ENCODE measurements at regions not wholly inside any gene's neighbourhood (a gene's known extent, or its start where the extent isn't known, plus 50 kb on each side); places are given as distances from the start of the nearest gene placed in this dataset.
A peak's percentile ranks its signal among the peaks of the same experiment; 100 is the strongest.
"Not testable (repeated sequence)": the region's sequence is repeated elsewhere in the genome, so short reads cannot be mapped to it uniquely, and the experiment has no call there.

- DNase-seq (ENCODE audit: low read depth in 2 of 2) = no peak
These were observed 111.3 kb upstream of the WARS2 start for GRCh38 chr1:119251751-119252150.

- no peak for DNase-seq (ENCODE audit: low read depth in 2 of 2)
These were observed 112.9 kb upstream of the WARS2 start for GRCh38 chr1:119253366-119253765.

GRCh38 chr1:119254067-119254720 is 113.7 kb upstream of the WARS2 start:
- DNase-seq (ENCODE audit: low read depth in 2 of 2) = peak in 1 of 2 donors; percentile 8

GRCh38 chr1:119256089-119256488 is 112.5 kb upstream of the HAO2 start:
- not testable (repeated sequence) for DNase-seq (ENCODE audit: low read depth in 2 of 2)

- DNase-seq (ENCODE audit: low read depth in 2 of 2) = peak in 1 of 2 donors; percentile 4
These were observed 108.1 kb upstream of the HAO2 start for GRCh38 chr1:119260506-119260905.

GRCh38 chr1:119266386-119266785 is 102.2 kb upstream of the HAO2 start:
- DNase-seq (ENCODE audit: low read depth in 2 of 2) = no peak

GRCh38 chr1:119266858-119267257 is 101.7 kb upstream of the HAO2 start:
- no peak for DNase-seq (ENCODE audit: low read depth in 2 of 2)

GRCh38 chr1:119267288-119267687 is 101.3 kb upstream of the HAO2 start:
- DNase-seq (ENCODE audit: low read depth in 2 of 2) = not testable (repeated sequence)

- DNase-seq (ENCODE audit: low read depth in 2 of 2) = no peak
These were observed 99.7 kb upstream of the HAO2 start for GRCh38 chr1:119268879-119269278.

- DNase-seq (ENCODE audit: low read depth in 2 of 2) = peak; percentile 67 to 73
These were observed 93.1 kb upstream of the HAO2 start for GRCh38 chr1:119275145-119276134.

- DNase-seq (ENCODE audit: low read depth in 2 of 2) = peak in 1 of 2 donors; percentile 29
These were observed 92.0 kb upstream of the HAO2 start for GRCh38 chr1:119276558-119276957.

GRCh38 chr1:119279456-119280381 is 88.9 kb upstream of the HAO2 start:
- DNase-seq (ENCODE audit: low read depth in 2 of 2) = peak; percentile 75 to 87

- peak in 1 of 2 donors; percentile 40 for DNase-seq (ENCODE audit: low read depth in 2 of 2)
These were observed 83.1 kb upstream of the HAO2 start for GRCh38 chr1:119285482-119285881.

- DNase-seq (ENCODE audit: low read depth in 2 of 2) = peak; percentile 41 to 55
These were observed 81.9 kb upstream of the HAO2 start for GRCh38 chr1:119286587-119287181.

- no peak for DNase-seq (ENCODE audit: low read depth in 2 of 2)
These were observed 79.8 kb upstream of the HAO2 start for GRCh38 chr1:119288751-119289150.

GRCh38 chr1:119290297-119290696 is 78.3 kb upstream of the HAO2 start:
- DNase-seq (ENCODE audit: low read depth in 2 of 2) = no peak

- DNase-seq (ENCODE audit: low read depth in 2 of 2) = no peak
These were observed 76.9 kb upstream of the HAO2 start for GRCh38 chr1:119291611-119292206.

- DNase-seq (ENCODE audit: low read depth in 2 of 2) = no peak
These were observed 74.8 kb upstream of the HAO2 start for GRCh38 chr1:119293797-119294196.

- DNase-seq (ENCODE audit: low read depth in 2 of 2) = no peak
These were observed 74.4 kb upstream of the HAO2 start for GRCh38 chr1:119294199-119294598.

GRCh38 chr1:119294722-119295121 is 73.9 kb upstream of the HAO2 start:
- no peak for DNase-seq (ENCODE audit: low read depth in 2 of 2)
